GM23248 (cell line): ENCODE measurements at regions not wholly inside any gene's neighbourhood (a gene's known extent, or its start where the extent isn't known, plus 50 kb on each side); places are given as distances from the start of the nearest gene placed in this dataset.

Experiments
- DNase-seq: peaks from one replicate; pipeline ENCODE4 v3.0.0-alpha.2; 2015
- H2AFZ ChIP-seq: fragments of 200-600 bp; sonication (generic); 2 replicates; pipeline ENCODE4 v1.6.1; 2016; ENCODE audit warnings: antibody characterized with exemption
- H3F3A ChIP-seq: fragments of 200-600 bp; sonication (generic); 2 replicates; pipeline ENCODE4 v1.6.1; 2016; ENCODE audit warnings: mild to moderate bottlenecking, antibody characterized with exemption, mixed run types; ENCODE audit not compliant: insufficient read depth
- H3K27ac ChIP-seq: fragments of 200-600 bp; sonication (generic); 2 replicates; pipeline ENCODE4 v1.5.1; 2016; ENCODE audit warnings: mild to moderate bottlenecking
- H3K27me3 ChIP-seq: fragments of 200-600 bp; sonication (generic); replicated peaks from 2 replicates; pipeline ENCODE4 v1.6.1; 2016; ENCODE audit warnings: mild to moderate bottlenecking; ENCODE audit not compliant: insufficient read depth
- H3K36me3 ChIP-seq: fragments of 200-600 bp; sonication (generic); 2 replicates; pipeline ENCODE4 v1.6.1; 2016; ENCODE audit warnings: low read depth, mild to moderate bottlenecking
- H3K4me1 ChIP-seq: fragments of 200-600 bp; sonication (generic); 2 replicates; pipeline ENCODE4 v1.6.1; 2016; ENCODE audit warnings: mild to moderate bottlenecking; ENCODE audit not compliant: insufficient read depth
- H3K4me2 ChIP-seq: fragments of 200-600 bp; sonication (generic); one replicate; pipeline ENCODE4 v1.6.1; 2016; ENCODE audit warnings: mild to moderate bottlenecking; ENCODE audit not compliant: unreplicated experiment
- H3K4me3 ChIP-seq: fragments of 200-600 bp; sonication (generic); 2 replicates; pipeline ENCODE4 v1.5.1; 2016; ENCODE audit warnings: mild to moderate bottlenecking
- H3K79me2 ChIP-seq: fragments of 200-600 bp; sonication (generic); 2 replicates; pipeline ENCODE4 v1.6.1; 2016; ENCODE audit warnings: mild to moderate bottlenecking; ENCODE audit not compliant: insufficient read depth
- H3K9ac ChIP-seq: fragments of 200-600 bp; sonication (generic); 2 replicates; pipeline ENCODE4 v1.6.1; 2016; ENCODE audit warnings: mild to moderate bottlenecking
- H3K9me2 ChIP-seq: fragments of 200-600 bp; sonication (generic); 2 replicates; pipeline ENCODE4 v1.6.1; 2016; ENCODE audit warnings: mixed run types, mild to moderate bottlenecking, moderate library complexity; ENCODE audit not compliant: insufficient read depth
- H3K9me3 ChIP-seq: fragments of 200-600 bp; sonication (generic); one replicate; pipeline ENCODE4 v1.6.1; 2017; ENCODE audit warnings: low read depth
- H4K20me1 ChIP-seq: fragments of 200-600 bp; sonication (generic); 2 replicates; pipeline ENCODE4 v1.6.0; 2016; ENCODE audit not compliant: insufficient read depth
- EZH2 ChIP-seq: fragments of 200-600 bp; sonication (generic); IDR thresholded peaks from 2 replicates; pipeline ENCODE4 v1.6.1; 2018; ENCODE audit warnings: antibody characterized with exemption, mild to moderate bottlenecking; ENCODE audit not compliant: insufficient read depth, poor library complexity, severe bottlenecking
- EZH2phosphoT487 ChIP-seq: fragments of 200-600 bp; sonication (generic); IDR thresholded peaks from 2 replicates; pipeline ENCODE4 v1.6.1; 2018; ENCODE audit warnings: antibody characterized with exemption, moderate library complexity, mild to moderate bottlenecking, low read depth; ENCODE audit not compliant: insufficient read depth
- WGBS, 2 experiments: methylation state at CpG; one replicate each; pipeline ENCODE4 v1.1.6; 2015 to 2017; ENCODE audit warnings: low lambda C conversion rate in 2 of 2, low coverage in 1 of 2; ENCODE audit errors: missing lambda C conversion rate in 2 of 2; 5-methylcytosine and 5-hydroxymethylcytosine counted together
- in situ Hi-C: fragments of 300-500 bp; cut with MboI; formaldehyde crosslinking; loops from 2 replicates; pipeline ENCODE4 v1.15.0; 2020

DNA sequence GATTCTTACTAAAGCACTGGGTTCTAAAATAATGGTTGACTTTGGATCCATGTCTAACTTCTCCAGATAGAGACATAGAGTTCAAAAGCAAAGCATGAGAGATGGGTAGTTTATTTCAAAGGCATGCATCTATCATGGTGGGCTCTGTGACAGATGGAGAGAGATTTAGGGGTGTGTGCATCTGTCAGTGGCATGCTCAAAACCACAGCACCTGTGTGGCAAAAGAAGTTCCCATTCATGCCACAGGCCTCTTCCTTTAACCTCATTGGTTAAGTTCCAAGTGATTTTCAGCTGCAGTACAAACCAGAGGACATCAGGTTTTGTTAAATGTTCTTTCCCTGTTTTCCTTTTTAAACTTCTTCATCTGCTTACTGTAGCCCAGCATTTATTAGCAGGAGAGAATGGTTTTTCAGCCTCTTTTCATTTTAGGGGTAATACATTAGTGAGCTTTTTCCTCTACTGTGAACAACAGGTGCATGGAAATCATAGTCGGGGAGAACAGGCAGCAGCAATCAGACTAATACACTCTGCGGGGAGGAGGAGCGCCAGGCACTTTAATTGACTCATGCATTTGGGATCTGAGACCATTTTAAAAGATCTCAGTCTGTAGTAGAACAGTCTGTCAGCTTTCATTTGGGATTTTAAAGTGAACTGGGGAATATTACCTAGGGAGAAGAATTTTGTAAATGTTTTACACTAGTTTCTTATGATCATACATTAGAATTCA lies 52.4 kb upstream of the UPP2 start:
- no peaks in the 10 kb centered on the region for H3K9me2 ChIP-seq
- in situ Hi-C loops, result loop anchor here (25.0 kb wide), 2 partner anchors 413 to 513 kb away; partner anchors contain the start of genes CCDC148 and PKP4
- H3K4me1 ChIP-seq, result no peaks in the 10 kb centered on the region
- H3K9ac ChIP-seq, result no peak overlapping the region
- H3F3A ChIP-seq, result no peaks in the 10 kb centered on the region
- H3K79me2 ChIP-seq, result no peaks in the 10 kb centered on the region
- TF ChIP-seq EZH2 (no peak), EZH2phosphoT487 (no peak)
- 46 to 47% methylated on average over 3 of the region's 3 CpGs for WGBS, 2 experiments
- H3K36me3 ChIP-seq, result no peaks in the 10 kb centered on the region
- peaks cover 13% of the 10 kb centered on the region; the same call in 1 of the 2 replicates for H3K27me3 ChIP-seq
- H3K27ac ChIP-seq, result no peak overlapping the region
- H3K4me2 ChIP-seq, result no peak overlapping the region
- H4K20me1 ChIP-seq, result no peaks in the 10 kb centered on the region
- H2AFZ ChIP-seq, result no peak overlapping the region
- H3K4me3 ChIP-seq, result no peak overlapping the region
- DNase-seq, result no peak
- H3K9me3 ChIP-seq, result no peaks in the 10 kb centered on the region

DNA sequence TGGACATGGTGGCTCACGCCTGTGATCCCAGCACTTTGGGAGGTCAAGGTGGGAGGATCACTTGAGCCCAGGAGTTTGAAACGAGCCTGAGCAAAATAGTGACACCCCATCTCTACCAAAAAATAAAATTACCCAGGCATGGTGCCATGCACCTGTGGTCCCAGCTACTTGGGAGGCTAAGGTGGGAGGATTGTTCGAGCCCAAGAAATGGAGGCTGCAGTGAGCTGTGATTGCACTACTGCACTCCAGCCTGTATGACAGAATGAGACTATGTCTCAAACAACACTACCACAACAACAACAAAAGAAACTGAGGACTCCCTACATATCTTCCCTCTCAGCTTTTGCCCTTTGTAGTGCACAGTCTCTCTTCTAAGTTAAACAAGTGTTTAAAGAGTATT lies 53.3 kb upstream of the UPP2 start:
- no peak overlapping the region for H3K27ac ChIP-seq
- in situ Hi-C loops, result loop anchor here (25.0 kb wide), 2 partner anchors 414 to 514 kb away; partner anchors contain the start of genes CCDC148 and PKP4
- WGBS, 2 experiments, result 45 to 54% methylated on average over 3 of the region's 3 CpGs
- H3F3A ChIP-seq, result no peaks in the 10 kb centered on the region
- H3K4me1 ChIP-seq, result no peaks in the 10 kb centered on the region
- no peak overlapping the region for H3K4me3 ChIP-seq
- no peaks in the 10 kb centered on the region for H3K79me2 ChIP-seq
- H3K9ac ChIP-seq, result no peak overlapping the region
- no peak overlapping the region for H2AFZ ChIP-seq
- peaks cover 19% of the 10 kb centered on the region; the same call in 1 of the 2 replicates for H3K27me3 ChIP-seq
- no peaks in the 10 kb centered on the region for H3K9me2 ChIP-seq
- H3K36me3 ChIP-seq, result no peaks in the 10 kb centered on the region
- H3K9me3 ChIP-seq, result no peaks in the 10 kb centered on the region
- DNase-seq, result no peak
- no peak for TF ChIP-seq EZH2phosphoT487
- TF ChIP-seq EZH2, result no peak
- no peaks in the 10 kb centered on the region for H4K20me1 ChIP-seq
- no peak overlapping the region for H3K4me2 ChIP-seq

DNA sequence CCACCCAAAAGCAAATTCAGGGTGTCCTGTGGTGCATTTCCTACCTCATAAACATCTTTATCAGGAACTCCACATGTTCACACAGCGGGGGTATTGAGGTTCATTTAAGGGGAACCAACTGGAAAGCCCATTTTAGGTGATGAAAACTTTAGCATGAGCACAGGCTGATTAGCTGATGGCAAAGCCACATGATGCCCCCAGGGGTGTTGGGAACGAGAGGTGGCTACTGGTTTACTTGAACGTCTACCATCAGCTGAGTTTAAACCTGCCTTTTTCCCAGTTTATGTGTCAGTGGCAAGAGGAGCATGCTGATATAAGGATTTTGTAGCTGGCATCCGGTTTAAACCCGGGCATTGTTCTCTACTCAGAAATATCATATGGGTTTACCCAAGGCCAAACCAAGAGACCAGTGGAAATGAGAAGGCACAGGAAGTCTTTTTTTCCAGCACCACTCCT lies 54.5 kb upstream of the UPP2 start:
- WGBS, 2 experiments, result 42% methylated on average over 5 of the region's 5 CpGs
- no peaks in the 10 kb centered on the region for H3K9me2 ChIP-seq
- H3K4me3 ChIP-seq, result no peak overlapping the region
- no peaks in the 10 kb centered on the region for H3K4me1 ChIP-seq
- TF ChIP-seq EZH2phosphoT487, result no peak
- TF ChIP-seq EZH2, result no peak
- in situ Hi-C loops, result loop anchor here (25.0 kb wide), 2 partner anchors 415 to 515 kb away; partner anchors contain the start of genes CCDC148 and PKP4
- H3K27me3 ChIP-seq, result peaks cover 19% of the 10 kb centered on the region; the same call in 1 of the 2 replicates
- no peak for DNase-seq
- no peaks in the 10 kb centered on the region for H4K20me1 ChIP-seq
- H3K27ac ChIP-seq, result no peak overlapping the region
- H3K9ac ChIP-seq, result no peak overlapping the region
- H3K4me2 ChIP-seq, result no peak overlapping the region
- no peaks in the 10 kb centered on the region for H3F3A ChIP-seq
- no peaks in the 10 kb centered on the region for H3K9me3 ChIP-seq
- no peak overlapping the region for H2AFZ ChIP-seq
- H3K79me2 ChIP-seq, result no peaks in the 10 kb centered on the region
- H3K36me3 ChIP-seq, result no peaks in the 10 kb centered on the region

DNA sequence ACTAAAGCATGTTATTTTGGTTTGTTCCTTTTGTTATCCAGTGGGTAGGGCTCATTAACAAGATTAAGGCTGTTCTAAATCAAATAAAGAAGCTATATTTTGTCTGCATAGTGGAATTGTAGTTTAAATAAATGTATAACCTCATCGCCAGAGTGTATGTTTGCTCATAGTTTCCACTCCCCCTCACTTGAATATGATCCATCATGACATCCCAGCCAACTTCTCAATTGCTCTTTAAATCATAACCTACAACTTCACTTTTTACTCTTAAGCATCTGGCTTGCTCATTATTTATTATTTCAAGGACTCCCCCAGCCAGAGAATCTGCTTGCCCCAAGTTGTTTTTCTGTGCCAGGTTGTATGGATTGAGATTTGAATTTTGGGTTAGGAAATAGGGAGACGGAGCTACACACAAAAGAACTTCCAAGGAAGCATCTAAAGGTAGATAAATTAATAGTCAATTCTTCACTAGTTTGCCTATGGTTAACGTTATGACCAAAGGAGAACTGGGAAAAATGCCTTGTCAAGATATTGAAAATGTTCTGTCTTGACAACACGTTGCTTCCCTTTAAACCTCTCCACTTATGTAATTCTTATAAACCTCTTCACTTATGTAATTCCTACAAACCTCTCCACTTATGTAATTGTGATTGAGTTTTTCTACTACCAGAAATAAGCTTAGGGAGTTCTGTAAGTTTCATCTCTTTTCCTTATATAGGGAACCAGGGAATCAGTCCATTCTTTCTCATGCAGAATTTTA lies 55.4 kb upstream of the UPP2 start:
- in situ Hi-C loops, result loop anchor here (25.0 kb wide), 2 partner anchors 416 to 516 kb away; partner anchors contain the start of genes CCDC148 and PKP4
- TF ChIP-seq EZH2, result no peak
- no peak for TF ChIP-seq EZH2phosphoT487
- H3K9ac ChIP-seq, result no peak overlapping the region

More for the DNA sequence above, 55.4 kb upstream of the UPP2 start:
- H3K4me3 ChIP-seq, result no peak overlapping the region
- H3F3A ChIP-seq, result no peaks in the 10 kb centered on the region
- H3K9me3 ChIP-seq, result no peaks in the 10 kb centered on the region
- H3K4me1 ChIP-seq, result no peaks in the 10 kb centered on the region
- peak; percentile 11 for DNase-seq
- H3K9me2 ChIP-seq, result no peaks in the 10 kb centered on the region
- 22 to 24% methylated on average over 4 of the region's 4 CpGs for WGBS, 2 experiments
- H2AFZ ChIP-seq, result no peak overlapping the region
- H3K4me2 ChIP-seq, result no peak overlapping the region
- no peak overlapping the region for H3K27ac ChIP-seq
- no peaks in the 10 kb centered on the region for H3K79me2 ChIP-seq
- no peaks in the 10 kb centered on the region for H3K36me3 ChIP-seq
- peaks cover 19% of the 10 kb centered on the region; the same call in 1 of the 2 replicates for H3K27me3 ChIP-seq
- H4K20me1 ChIP-seq, result no peaks in the 10 kb centered on the region
